Activated naive CD4-positive, alpha-beta T cell (primary cell): ENCODE measurements at regions not wholly inside any gene's neighbourhood (a gene's known extent, or its start where the extent isn't known, plus 50 kb on each side); places are given as distances from the start of the nearest gene placed in this dataset.
"Not testable (repeated sequence)": the region's sequence is repeated elsewhere in the genome, so short reads cannot be mapped to it uniquely, and the experiment has no call there.

ENCODE experiments used
- DNase-seq, 4 experiments: peaks; one replicate each; lab custom pipeline; 2025; lab: John Stamatoyannopoulos, UW

DNA sequence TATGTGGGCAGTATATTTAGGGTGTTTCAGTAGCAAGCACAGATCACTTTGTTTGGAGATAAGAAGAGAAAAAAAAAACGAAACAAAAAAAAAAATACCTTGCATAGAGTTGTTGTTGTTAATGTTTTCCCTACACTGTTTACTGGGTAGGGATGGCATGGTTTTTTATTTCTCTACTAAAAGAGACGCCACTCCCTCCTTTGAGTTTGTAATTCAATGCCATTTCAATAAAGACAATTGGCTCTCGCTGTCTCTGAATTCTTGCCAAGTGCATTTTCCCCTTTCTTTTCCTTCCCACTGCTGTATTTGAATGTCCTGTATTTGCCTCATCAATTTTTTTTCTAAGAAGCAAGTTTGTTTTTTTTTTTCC lies 213.9 kb upstream of the UBASH3B start:
- DNase-seq = no peak

DNA sequence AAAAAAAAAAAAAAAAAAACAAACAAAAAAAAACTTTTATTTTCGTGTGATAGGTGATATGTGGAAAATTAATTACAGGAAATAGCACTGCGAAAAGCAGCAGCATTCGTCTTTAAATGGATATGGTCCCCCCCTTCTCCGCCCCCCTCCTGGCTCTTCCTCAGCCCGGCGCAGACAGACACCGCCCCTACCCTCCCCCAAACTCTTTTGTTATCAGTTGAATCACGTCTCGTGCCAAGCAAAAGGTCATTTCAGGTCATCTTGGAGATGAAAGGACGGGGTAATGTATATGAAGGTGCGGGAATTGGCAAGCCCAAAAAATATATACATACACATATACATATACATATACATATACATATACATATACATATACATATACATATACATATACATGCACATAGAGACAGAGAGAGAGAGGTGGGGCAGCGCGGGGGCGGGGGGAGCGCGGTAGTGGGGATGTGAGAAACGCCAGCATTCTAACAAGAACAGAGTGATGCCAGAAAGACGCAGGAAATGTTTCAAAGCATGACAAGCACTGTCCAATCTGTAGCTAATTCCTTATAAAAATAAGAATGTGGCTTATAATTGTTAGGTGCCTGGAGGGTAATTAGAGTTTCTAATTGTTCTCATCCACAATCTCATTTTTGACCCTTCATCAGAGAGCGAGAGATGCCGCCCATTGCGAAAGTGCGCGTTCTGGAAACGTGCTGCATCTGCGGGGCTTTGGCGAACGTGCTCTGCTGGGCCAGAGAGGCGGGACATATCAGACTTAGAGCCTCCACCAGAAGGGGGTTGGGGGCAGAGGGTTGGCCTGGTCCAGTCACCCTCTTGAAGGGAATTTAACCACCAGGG lies 214.5 kb upstream of the UBASH3B start:
- DNase-seq = no peak

GRCh38 chr11:122439866-122440810 lies 215.4 kb upstream of the UBASH3B start:
- no peak for DNase-seq

DNA sequence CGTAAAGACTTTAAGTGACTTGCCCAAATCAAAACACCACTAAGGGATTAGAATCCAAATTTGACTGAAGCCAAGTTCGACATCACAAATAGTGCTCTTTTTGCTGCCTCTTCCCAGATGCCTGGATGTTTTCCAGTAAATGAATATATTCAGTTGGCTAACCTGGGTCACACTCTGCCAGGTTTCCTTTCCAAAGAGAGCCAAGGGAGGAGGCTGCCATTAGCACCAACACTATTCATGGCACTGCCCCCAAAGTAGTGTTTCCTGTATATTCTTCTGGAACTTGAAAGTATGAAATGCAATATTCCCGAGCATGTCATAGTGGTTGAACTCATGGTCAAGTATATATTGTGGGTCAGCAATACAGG lies 219.3 kb upstream of the UBASH3B start:
- no peak for DNase-seq

DNA sequence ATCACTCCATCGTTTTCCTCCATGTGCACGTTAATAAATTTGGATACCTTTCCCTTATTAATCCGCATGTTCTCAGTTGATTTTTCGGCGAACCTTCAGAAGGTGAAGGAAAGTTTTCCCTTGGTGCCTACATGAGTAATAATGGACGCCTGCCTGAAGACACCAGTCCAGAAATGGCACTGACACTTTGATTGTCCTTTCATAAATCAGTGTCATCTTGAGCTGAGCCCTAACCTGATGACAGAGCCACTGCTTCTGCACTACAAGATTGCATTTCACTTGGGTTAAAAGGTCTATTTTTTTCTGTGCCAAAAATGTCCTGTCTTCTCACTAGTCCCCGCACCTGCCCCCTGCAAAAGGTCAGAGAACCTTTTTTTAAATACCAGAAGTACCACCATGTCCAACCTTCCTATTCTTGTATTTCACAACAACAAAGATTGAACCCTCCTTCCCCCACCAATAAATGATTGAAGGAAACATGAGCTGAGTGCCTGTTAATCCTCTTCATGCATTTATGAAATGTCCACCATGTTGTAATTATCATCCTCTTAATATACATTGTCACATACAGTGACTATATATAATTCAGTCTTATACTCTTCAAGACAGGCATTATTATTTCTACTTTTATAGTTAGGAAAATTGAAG lies 219.9 kb upstream of the UBASH3B start:
- DNase-seq = no peak

GRCh38 chr11:122434786-122435185 lies 220.7 kb upstream of the UBASH3B start:
- no peak for DNase-seq

GRCh38 chr11:122430490-122430889 lies 225.0 kb upstream of the UBASH3B start:
- DNase-seq = no peak

GRCh38 chr11:122426073-122426472 lies 229.4 kb upstream of the UBASH3B start:
- DNase-seq = no peak

DNA sequence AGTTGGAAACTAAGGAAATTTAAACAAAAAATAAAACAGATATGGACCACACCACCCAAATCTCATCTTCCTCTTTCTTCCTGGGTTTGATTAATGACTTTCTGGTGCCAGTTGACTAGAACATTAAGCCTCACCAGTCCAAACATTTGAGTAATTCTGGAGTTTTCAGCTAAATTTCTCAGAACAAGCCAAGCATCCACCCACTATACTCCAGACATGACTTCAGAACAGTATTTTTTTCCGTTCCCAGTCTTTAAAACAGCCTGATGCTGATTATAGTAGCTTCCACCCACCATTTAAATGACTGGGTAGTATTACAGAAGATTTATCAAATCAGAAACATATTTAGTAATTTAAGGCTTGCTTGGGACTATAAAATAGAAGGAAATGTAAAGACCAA lies 230.9 kb upstream of the UBASH3B start:
- DNase-seq = no peak

DNA sequence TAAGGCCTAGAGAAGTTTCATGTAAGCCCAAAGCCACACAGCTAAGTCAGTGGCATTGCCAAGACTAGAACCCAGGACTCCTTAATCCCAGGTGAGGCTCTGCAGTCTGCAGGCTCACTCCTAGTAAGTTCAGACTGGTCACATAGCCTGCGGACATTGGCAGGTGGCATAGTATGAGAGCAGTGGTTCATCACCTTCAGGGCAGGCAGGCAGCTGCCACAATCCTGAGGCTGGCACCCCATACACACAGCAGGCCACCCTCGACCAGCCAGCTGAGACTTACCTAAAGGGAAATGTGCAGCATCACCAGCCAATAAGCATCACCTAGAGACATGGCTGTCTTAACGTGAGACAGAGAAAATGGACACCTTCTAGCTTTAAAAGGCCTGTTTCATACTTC lies 231.6 kb upstream of the UBASH3B start:
- no peak for DNase-seq

GRCh38 chr11:122423273-122423672 lies 232.2 kb upstream of the UBASH3B start:
- no peak for DNase-seq

DNA sequence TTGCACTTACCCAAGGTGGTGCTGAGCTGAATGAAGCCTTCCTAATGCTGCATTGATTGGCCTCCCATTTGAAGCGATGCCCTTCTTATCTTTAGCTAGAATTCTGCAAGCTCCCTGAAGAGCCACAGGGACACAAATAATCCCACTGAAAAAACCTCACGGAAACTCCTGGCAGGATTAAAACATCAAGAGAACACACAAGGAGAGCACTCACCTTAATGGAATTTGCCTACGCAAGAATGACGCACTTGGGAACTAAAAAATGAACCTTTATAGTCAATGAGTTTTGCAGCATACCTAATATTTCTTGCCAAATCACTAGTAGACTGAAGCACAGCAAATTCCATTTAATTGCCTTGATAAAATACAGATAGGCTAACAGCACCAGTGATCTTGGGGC lies 232.8 kb upstream of the UBASH3B start:
- DNase-seq = no peak

DNA sequence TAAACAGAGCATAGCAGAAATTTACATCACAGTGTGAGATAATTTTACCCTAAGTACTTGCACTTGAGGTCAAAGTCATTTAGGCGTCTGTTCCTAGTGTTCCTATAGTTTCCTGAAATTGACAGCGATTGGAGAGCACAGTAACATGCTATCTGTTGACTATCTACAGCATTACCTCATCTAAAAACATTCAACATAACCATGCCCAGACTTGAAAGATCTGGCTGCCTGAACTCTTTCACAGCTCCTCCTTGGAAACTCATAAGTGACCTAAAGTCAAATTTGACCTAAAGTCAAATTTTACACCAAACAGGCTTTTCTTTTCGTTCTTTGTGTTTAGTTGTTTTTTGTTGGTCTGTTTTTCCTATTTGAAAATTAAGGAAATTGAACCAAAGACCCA lies 233.8 kb upstream of the UBASH3B start:
- no peak for DNase-seq

DNA sequence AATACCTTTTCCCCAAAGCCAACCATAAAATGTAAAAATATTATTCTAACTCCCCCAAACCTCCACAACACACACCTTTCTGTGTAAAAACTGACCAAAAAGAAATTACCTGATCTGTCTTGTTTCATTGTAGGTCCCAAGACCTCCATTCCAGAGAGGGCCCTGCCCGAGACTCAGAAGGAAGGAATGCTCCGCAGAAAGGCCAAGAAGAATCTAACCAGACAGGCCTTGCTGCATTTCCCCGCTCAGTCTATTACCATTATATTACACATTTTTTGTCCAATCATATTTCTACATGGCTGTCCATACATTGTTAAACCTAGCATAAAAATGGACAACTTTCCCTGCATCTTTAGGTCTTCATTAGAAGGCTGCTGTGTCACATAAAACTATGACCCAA lies 237.5 kb upstream of the UBASH3B start:
- no peak for DNase-seq

GRCh38 chr11:122414406-122415018 lies 241.0 kb upstream of the UBASH3B start:
- no peak for DNase-seq

- no peak for DNase-seq
Observed at GRCh38 chr11:122413677-122414076, 241.8 kb upstream of the UBASH3B start.

- no peak for DNase-seq
Observed at GRCh38 chr11:122412581-122412980, 242.9 kb upstream of the UBASH3B start.

DNA sequence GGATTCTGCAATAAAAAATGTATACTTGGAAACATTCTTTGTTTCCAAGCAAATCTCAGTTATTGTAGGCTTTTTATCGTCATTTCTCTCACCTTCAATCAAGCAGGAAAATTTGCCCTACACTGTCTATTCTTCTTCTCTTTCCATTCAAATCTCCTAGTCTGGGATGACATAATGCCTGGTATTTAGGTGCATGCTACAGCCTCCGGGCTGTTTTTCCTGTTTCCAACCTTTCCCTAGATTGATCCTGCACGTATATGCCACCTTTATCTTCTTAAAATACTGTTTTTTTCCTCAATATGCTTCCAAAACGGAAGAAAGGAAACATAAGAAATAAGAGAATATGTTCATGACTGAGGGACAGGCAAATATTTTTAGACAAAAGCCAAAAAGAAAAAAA lies 249.1 kb upstream of the UBASH3B start:
- no peak for DNase-seq

- DNase-seq = no peak
Observed at GRCh38 chr11:122405547-122406341, 249.8 kb upstream of the UBASH3B start.

DNA sequence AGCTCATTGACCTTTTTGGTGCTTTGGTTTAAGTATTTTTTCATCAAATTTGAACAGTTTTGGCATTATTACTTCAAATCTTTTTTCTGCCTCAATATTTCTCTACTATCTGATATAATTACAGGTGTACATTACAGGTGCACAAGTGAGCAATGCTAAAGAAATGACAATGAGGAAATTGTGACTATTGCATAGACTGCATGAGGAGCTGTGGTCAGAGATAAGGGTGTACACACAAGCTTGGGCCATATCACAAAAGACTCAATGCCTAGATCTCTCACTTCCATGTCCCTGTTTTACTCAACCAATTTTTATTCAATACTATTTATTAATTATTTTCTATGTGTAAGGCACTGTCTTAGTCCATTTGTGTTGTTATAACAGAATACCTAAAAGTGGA lies 251.0 kb upstream of the UBASH3B start:
- DNase-seq = no peak

GRCh38 chr11:122401581-122401980 lies 253.9 kb upstream of the UBASH3B start:
- not testable (repeated sequence) for DNase-seq
